ENCODE measurements at regions not wholly inside any gene's neighbourhood (a gene's known extent, or its start where the extent isn't known, plus 50 kb on each side); places are given as distances from the start of the nearest gene placed in this dataset.

- TF ChIP-seq PTBP1 (IDR thresholded peaks at IDR 0.05; ENCODE audit: low read depth, low read length): no peak
- no peak for TF ChIP-seq RAD21 (CRISPR knock-in tag; conservative IDR thresholded peaks at IDR 0.05 in 1 of 2, IDR thresholded peaks at IDR 0.05 in 1 of 2)
- no peak for TF ChIP-seq TRIM28 (IDR thresholded peaks at IDR 0.05)
- no peak for TF ChIP-seq CTCF (IDR thresholded peaks at IDR 0.05 in 2 of 3, conservative IDR thresholded peaks at IDR 0.05 in 1 of 3; ENCODE audit: insufficient read depth in 2 of 3, low read depth in 1 of 3, low read length in 3 of 3)
- TF ChIP-seq ZNF398 (CRISPR knock-in tag; IDR thresholded peaks at IDR 0.05): no peak
- TF ChIP-seq ETV5 (CRISPR knock-in tag; IDR thresholded peaks at IDR 0.05; ENCODE audit: low read depth): no peak
- TF ChIP-seq BRCA1 (IDR thresholded peaks at IDR 0.05): no peak
- TF ChIP-seq BRCA1 (CRISPR knock-in tag; IDR thresholded peaks at IDR 0.05): no peak
- no peak for TF ChIP-seq POLR2A (conservative IDR thresholded peaks at IDR 0.05)
- TF ChIP-seq ZNF146 (CRISPR knock-in tag; IDR thresholded peaks at IDR 0.05; ENCODE audit: unreplicated experiment): no peak
Measured at GRCh38 chr2:8195784-8196183, 486.1 kb upstream of the ID2 start.

All from K562 (cell line).